H9 (cell line): ENCODE measurements at regions not wholly inside any gene's neighbourhood (a gene's known extent, or its start where the extent isn't known, plus 50 kb on each side); places are given as distances from the start of the nearest gene placed in this dataset.

Source experiments
- DNase-seq: peaks from one replicate; pipeline ENCODE4 v3.0.0-alpha.2; 2017
- H2AFZ ChIP-seq: one replicate; pipeline ENCODE4 v1.6.1; 2013; ENCODE audit warnings: mild to moderate bottlenecking, low read length, control low read depth, moderate library complexity
- H2AK5ac ChIP-seq: 2 replicates; pipeline ENCODE4 v1.6.1; 2013; ENCODE audit warnings: low read length, control low read depth, mixed read lengths; ENCODE audit not compliant: insufficient read length
- H2BK120ac ChIP-seq: one replicate; pipeline ENCODE4 v1.6.1; 2013; ENCODE audit warnings: low read depth, mild to moderate bottlenecking, low read length, control low read depth, inconsistent platforms; ENCODE audit not compliant: poor library complexity, severe bottlenecking
- H2BK12ac ChIP-seq: 2 replicates; pipeline ENCODE4 v1.6.1; 2013; ENCODE audit warnings: low read length, control low read depth, mixed read lengths, low read depth; ENCODE audit not compliant: insufficient read length
- H2BK15ac ChIP-seq: 2 replicates; pipeline ENCODE4 v1.6.1; 2013; ENCODE audit warnings: low read depth, low read length, control low read depth
- H2BK20ac ChIP-seq: one replicate; pipeline ENCODE4 v1.6.1; 2013; ENCODE audit warnings: low read depth, mild to moderate bottlenecking, low read length, control low read depth, inconsistent platforms; ENCODE audit not compliant: poor library complexity, severe bottlenecking
- H2BK5ac ChIP-seq: 2 replicates; pipeline ENCODE4 v1.6.1; 2013; ENCODE audit warnings: low read length, control low read depth, mixed read lengths; ENCODE audit not compliant: insufficient read length
- H3K14ac ChIP-seq: 2 replicates; pipeline ENCODE4 v1.6.1; 2013; ENCODE audit warnings: low read length, control low read depth; ENCODE audit not compliant: insufficient read depth
- H3K18ac ChIP-seq: 2 replicates; pipeline ENCODE4 v1.6.1; 2013; ENCODE audit warnings: low read depth, mild to moderate bottlenecking, mixed read lengths, low read length, control low read depth; ENCODE audit not compliant: insufficient read length
- H3K23ac ChIP-seq: 2 replicates; pipeline ENCODE4 v1.6.1; 2013; ENCODE audit warnings: low read length, control low read depth, mixed read lengths, low read depth; ENCODE audit not compliant: insufficient read length
- H3K23me2 ChIP-seq: 2 replicates; pipeline ENCODE4 v1.6.1; 2013; ENCODE audit warnings: low read depth, mild to moderate bottlenecking, mixed read lengths, low read length, control low read depth; ENCODE audit not compliant: insufficient read length, poor library complexity, severe bottlenecking
- H3K27ac ChIP-seq: 2 replicates; pipeline ENCODE4 v1.5.1; 2013; ENCODE audit warnings: low read length, control low read depth, mixed read lengths, low read depth; ENCODE audit not compliant: insufficient read length
- H3K27me3 ChIP-seq: 2 replicates; pipeline ENCODE4 v1.6.1; 2013; ENCODE audit warnings: low read length, control low read depth, inconsistent platforms; ENCODE audit not compliant: insufficient read depth
- H3K4ac ChIP-seq: 2 replicates; pipeline ENCODE4 v1.6.1; 2013; ENCODE audit warnings: low read depth, mild to moderate bottlenecking, control low read depth, inconsistent platforms, low read length, moderate library complexity
- H3K4me1 ChIP-seq: 2 replicates; pipeline ENCODE4 v1.6.1; 2013; ENCODE audit warnings: low read length, control low read depth, inconsistent platforms; ENCODE audit not compliant: insufficient read depth
- H3K4me2 ChIP-seq: 2 replicates; pipeline ENCODE4 v1.6.1; 2013; ENCODE audit warnings: low read length, control low read depth, mixed read lengths; ENCODE audit not compliant: insufficient read length, insufficient read depth
- H3K56ac ChIP-seq: 2 replicates; pipeline ENCODE4 v1.6.1; 2013; ENCODE audit warnings: low read depth, mild to moderate bottlenecking, mixed read lengths, low read length, control low read depth; ENCODE audit not compliant: insufficient read length
- H3K79me1 ChIP-seq: 2 replicates; pipeline ENCODE4 v1.6.1; 2013; ENCODE audit warnings: low read depth, mild to moderate bottlenecking, moderate library complexity, low read length, control low read depth, inconsistent platforms; ENCODE audit not compliant: insufficient read depth, poor library complexity, severe bottlenecking
- H3K79me2 ChIP-seq: 2 replicates; pipeline ENCODE4 v1.6.1; 2013; ENCODE audit warnings: low read length, control low read depth, inconsistent platforms; ENCODE audit not compliant: insufficient read depth
- H3K9ac ChIP-seq: 2 replicates; pipeline ENCODE4 v1.6.1; 2013; ENCODE audit warnings: low read length, control low read depth, mixed read lengths; ENCODE audit not compliant: insufficient read length; ENCODE audit errors: extremely low read depth
- H3K9me3 ChIP-seq: one replicate; pipeline ENCODE4 v1.6.1; 2013; ENCODE audit warnings: low read depth, low read length, inconsistent platforms; ENCODE audit not compliant: control insufficient read depth
- H3T11ph ChIP-seq: one replicate; pipeline ENCODE4 v1.6.1; 2013; ENCODE audit warnings: mild to moderate bottlenecking, low read length, control low read depth, inconsistent platforms
- H4K20me1 ChIP-seq: one replicate; pipeline ENCODE4 v1.6.1; 2013; ENCODE audit not compliant: control insufficient read depth, insufficient read length, insufficient read depth
- H4K5ac ChIP-seq: 2 replicates; pipeline ENCODE4 v1.6.1; 2013; ENCODE audit warnings: low read depth, mild to moderate bottlenecking, mixed read lengths, low read length, control low read depth; ENCODE audit not compliant: insufficient read length
- H4K8ac ChIP-seq: replicated peaks from 2 replicates; pipeline ENCODE4 v1.6.1; 2013; ENCODE audit warnings: low read length, control low read depth, mixed read lengths, low read depth; ENCODE audit not compliant: insufficient read length
- H4K91ac ChIP-seq: 2 replicates; pipeline ENCODE4 v1.6.1; 2013; ENCODE audit warnings: low read depth, mild to moderate bottlenecking, moderate library complexity, mixed read lengths, low read length, control low read depth; ENCODE audit not compliant: insufficient read length
- H3K27ac Mint-ChIP-seq, 3 experiments: 2 replicates in 2 of 3; 3 replicates in 1 of 3; pipeline ENCODE4 v1.8.0; 2020 to 2021; ENCODE audit warnings: mixed read lengths in 3 of 3, mild to moderate bottlenecking in 1 of 3, moderate library complexity in 1 of 3
- H3K27me3 Mint-ChIP-seq: 2 replicates; pipeline ENCODE4 v1.8.0; 2021; ENCODE audit warnings: low read depth, mild to moderate bottlenecking, moderate library complexity, mixed read lengths
- H3K36me3 Mint-ChIP-seq, 3 experiments: 2 replicates in 2 of 3; 3 replicates in 1 of 3; pipeline ENCODE4 v1.8.0; 2020 to 2021; ENCODE audit warnings: low read depth in 3 of 3, mixed read lengths in 3 of 3; ENCODE audit not compliant: insufficient read depth in 1 of 3
- H3K4me1 Mint-ChIP-seq, 2 experiments: 2 replicates each; pipeline ENCODE4 v1.8.0; 2020; ENCODE audit warnings: mixed read lengths in 2 of 2
- H3K4me3 Mint-ChIP-seq, 2 experiments: 2 replicates in 1 of 2; 3 replicates in 1 of 2; pipeline ENCODE4 v1.8.0; 2020 to 2021; ENCODE audit warnings: mild to moderate bottlenecking in 2 of 2, mixed read lengths in 2 of 2, moderate library complexity in 1 of 2
- H3K9me3 Mint-ChIP-seq, 2 experiments: 2 replicates in 1 of 2; 3 replicates in 1 of 2; pipeline ENCODE4 v1.8.0; 2020; ENCODE audit warnings: mild to moderate bottlenecking in 2 of 2, mixed read lengths in 2 of 2, moderate library complexity in 1 of 2
- CTCF ChIP-seq: fragments of 200-600 bp; sonication (generic); conservative IDR thresholded peaks from 3 replicates; pipeline ENCODE4 v1.8.0; 2021; ENCODE audit warnings: antibody characterized with exemption, mild to moderate bottlenecking
- WGBS: extraction: QIAGEN DNeasy Blood & Tissue Kit; methylation state at CpG from one replicate; pipeline ENCODE4 v1.1.7; 2013; ENCODE audit warnings: missing lambda C conversion rate, low lambda C conversion rate, mixed read lengths; ENCODE audit not compliant: insufficient read length; ENCODE audit errors: extremely low coverage; 5-methylcytosine and 5-hydroxymethylcytosine counted together

- Histone ChIP-seq H3K27ac (no peak overlapping the region), H2BK15ac (no peak overlapping the region), H3K4me1 (peaks cover 4% of the 10 kb centered on the region; the same call in 1 of the 2 replicates), H3T11ph (no peak overlapping the region), H2BK20ac (no peak overlapping the region), H3K9me3 (no peaks in the 10 kb centered on the region), H2AK5ac (no peak overlapping the region), H2BK5ac (no peak overlapping the region), H3K79me1 (no peaks in the 10 kb centered on the region), H3K4ac (no peak overlapping the region), H4K8ac (no peak overlapping the region), H3K23ac (no peak overlapping the region), H3K9ac (no peak overlapping the region), H3K79me2 (no peaks in the 10 kb centered on the region), H3K18ac (no peak overlapping the region), H3K14ac (no peak overlapping the region), H2AFZ (no peak overlapping the region), H2BK12ac (no peak overlapping the region), H3K23me2 (no peaks in the 10 kb centered on the region), H3K56ac (no peak overlapping the region), H4K20me1 (no peaks in the 10 kb centered on the region), H3K27me3 (no peaks in the 10 kb centered on the region), H4K5ac (no peak overlapping the region), H2BK120ac (no peak overlapping the region), H3K4me2 (no peak overlapping the region), H4K91ac (no peak overlapping the region)
- peaks cover 9% of the 10 kb centered on the region in 2 experiments for H3K4me1 Mint-ChIP-seq
- DNase-seq, result no peak
- H3K27me3 Mint-ChIP-seq, result no peaks in the 10 kb centered on the region
- TF ChIP-seq CTCF, result no peak
- WGBS, result no CpG with 5 or more reads among the region's 4 CpGs
- H3K27ac Mint-ChIP-seq, result no peak overlapping the region
- peaks cover 21 to 24% of the 10 kb centered on the region in 2 experiments for H3K9me3 Mint-ChIP-seq
- H3K36me3 Mint-ChIP-seq, result peaks cover 10 to 18% (median 10%) of the 10 kb centered on the region in 3 experiments; a peak in 6 of 7 replicates
- no peak overlapping the region for H3K4me3 Mint-ChIP-seq
Observed at GRCh38 chr4:98199247-98199646, 56.0 kb upstream of the STPG2 start.
